Activated naive CD8-positive, alpha-beta T cell (primary cell): ENCODE measurements at regions not wholly inside any gene's neighbourhood (a gene's known extent, or its start where the extent isn't known, plus 50 kb on each side); places are given as distances from the start of the nearest gene placed in this dataset.
A peak's percentile ranks its signal among the peaks of the same experiment; 100 is the strongest.
"Not testable (repeated sequence)": the region's sequence is repeated elsewhere in the genome, so short reads cannot be mapped to it uniquely, and the experiment has no call there.

Experiments
- H3K27ac Mint-ChIP-seq: one replicate; pipeline ENCODE4 v1.8.0; 2021; ENCODE audit warnings: mixed read lengths
- H3K27me3 Mint-ChIP-seq: one replicate; pipeline ENCODE4 v1.8.0; 2021; ENCODE audit warnings: mixed read lengths
- H3K36me3 Mint-ChIP-seq: one replicate; pipeline ENCODE4 v1.8.0; 2021; ENCODE audit warnings: mixed read lengths
- H3K4me1 Mint-ChIP-seq: one replicate; pipeline ENCODE4 v1.8.0; 2021; ENCODE audit warnings: low read depth, mixed read lengths
- H3K4me3 Mint-ChIP-seq: one replicate; pipeline ENCODE4 v1.8.0; 2021; ENCODE audit warnings: mild to moderate bottlenecking, mixed read lengths
- H3K9me3 Mint-ChIP-seq: one replicate; pipeline ENCODE4 v1.8.0; 2021; ENCODE audit warnings: low read depth, mixed read lengths

- Mint-ChIP-seq H3K27me3 (peaks cover 2% of the 10 kb centered on the region), H3K4me1 (peaks cover 28% of the 10 kb centered on the region), H3K36me3 (no peaks in the 10 kb centered on the region), H3K9me3 (no peaks in the 10 kb centered on the region), H3K4me3 (no peak overlapping the region), H3K27ac (no peak overlapping the region)
These were observed 148.4 kb upstream of the STMND1 start for GRCh38 chr6:16953446-16953845.

GRCh38 chr6:16950825-16951495, 150.9 kb upstream of the STMND1 start:
- H3K27ac Mint-ChIP-seq, result peak overlapping the region; percentile 62
- no peak overlapping the region for H3K4me3 Mint-ChIP-seq
- no peaks in the 10 kb centered on the region for H3K9me3 Mint-ChIP-seq
- H3K27me3 Mint-ChIP-seq, result peaks cover 10% of the 10 kb centered on the region
- peaks cover 20% of the 10 kb centered on the region for H3K4me1 Mint-ChIP-seq
- no peaks in the 10 kb centered on the region for H3K36me3 Mint-ChIP-seq

DNA sequence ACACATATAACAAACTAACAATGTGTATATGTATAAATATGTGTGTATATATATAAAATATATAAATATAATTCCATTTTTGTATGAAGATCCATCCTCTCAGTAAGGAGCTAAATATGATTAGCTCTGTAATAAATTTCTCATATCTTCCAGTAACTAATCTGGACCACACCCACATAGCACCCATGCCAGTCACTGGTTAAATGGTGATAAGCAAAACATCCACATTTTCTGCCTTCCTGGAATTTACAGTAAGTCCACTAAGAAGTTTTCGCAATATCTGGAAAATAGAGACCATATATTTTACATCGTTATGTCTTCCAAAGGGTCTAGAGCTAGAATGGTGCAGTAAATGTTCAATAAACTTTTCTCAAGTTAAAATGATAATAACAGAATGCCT, 151.5 kb upstream of the STMND1 start:
- no peak overlapping the region for H3K4me3 Mint-ChIP-seq
- peaks cover 17% of the 10 kb centered on the region for H3K4me1 Mint-ChIP-seq
- H3K9me3 Mint-ChIP-seq, result no peaks in the 10 kb centered on the region
- H3K36me3 Mint-ChIP-seq, result no peaks in the 10 kb centered on the region
- H3K27me3 Mint-ChIP-seq, result peaks cover 11% of the 10 kb centered on the region
- no peak overlapping the region for H3K27ac Mint-ChIP-seq

DNA sequence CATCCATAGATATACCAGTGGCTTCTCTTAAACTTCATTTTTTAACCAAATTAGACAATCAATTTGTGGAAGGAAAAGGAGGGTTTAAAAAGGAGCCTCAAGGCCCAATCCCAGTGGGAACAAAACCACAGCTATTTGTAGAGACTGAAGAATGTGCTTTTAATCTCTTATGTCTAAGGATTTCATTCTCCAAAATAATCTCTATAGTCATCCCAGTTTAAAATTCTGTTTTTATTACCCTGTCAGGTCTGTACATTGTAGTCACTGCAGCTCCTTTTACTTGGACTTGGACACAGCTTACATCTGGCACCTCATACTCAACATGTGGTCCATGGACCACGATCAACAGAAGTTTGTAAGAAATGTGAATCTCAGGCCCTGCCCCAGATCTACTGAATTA, 152.1 kb upstream of the STMND1 start:
- no peaks in the 10 kb centered on the region for H3K36me3 Mint-ChIP-seq
- H3K4me1 Mint-ChIP-seq, result peaks cover 17% of the 10 kb centered on the region
- H3K27me3 Mint-ChIP-seq, result peaks cover 11% of the 10 kb centered on the region
- no peak overlapping the region for H3K27ac Mint-ChIP-seq
- no peak overlapping the region for H3K4me3 Mint-ChIP-seq
- H3K9me3 Mint-ChIP-seq, result no peaks in the 10 kb centered on the region

DNA sequence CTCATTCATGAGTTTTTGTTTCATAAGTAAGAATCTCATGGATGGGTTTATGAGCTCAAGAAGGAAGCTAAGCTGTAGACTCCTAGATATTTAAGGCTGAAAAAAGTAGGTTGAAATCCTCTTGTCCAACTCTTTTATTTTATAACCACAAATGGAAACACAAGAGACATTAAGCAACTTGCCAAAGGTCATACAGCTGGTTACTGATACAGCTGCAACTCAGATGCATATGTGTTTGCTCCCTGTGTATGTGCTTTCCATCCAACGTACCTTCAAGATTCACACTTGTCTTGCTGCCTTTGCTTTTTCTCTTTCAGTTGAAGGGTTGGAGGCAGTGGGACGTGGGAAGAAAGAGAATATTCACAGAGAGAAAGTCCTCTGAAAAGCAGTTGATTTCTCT, 153.5 kb upstream of the STMND1 start:
- H3K27me3 Mint-ChIP-seq, result peaks cover 14% of the 10 kb centered on the region
- H3K4me3 Mint-ChIP-seq, result no peak overlapping the region
- H3K36me3 Mint-ChIP-seq, result no peaks in the 10 kb centered on the region
- peaks cover 17% of the 10 kb centered on the region for H3K4me1 Mint-ChIP-seq
- H3K27ac Mint-ChIP-seq, result no peak overlapping the region
- H3K9me3 Mint-ChIP-seq, result no peaks in the 10 kb centered on the region

DNA sequence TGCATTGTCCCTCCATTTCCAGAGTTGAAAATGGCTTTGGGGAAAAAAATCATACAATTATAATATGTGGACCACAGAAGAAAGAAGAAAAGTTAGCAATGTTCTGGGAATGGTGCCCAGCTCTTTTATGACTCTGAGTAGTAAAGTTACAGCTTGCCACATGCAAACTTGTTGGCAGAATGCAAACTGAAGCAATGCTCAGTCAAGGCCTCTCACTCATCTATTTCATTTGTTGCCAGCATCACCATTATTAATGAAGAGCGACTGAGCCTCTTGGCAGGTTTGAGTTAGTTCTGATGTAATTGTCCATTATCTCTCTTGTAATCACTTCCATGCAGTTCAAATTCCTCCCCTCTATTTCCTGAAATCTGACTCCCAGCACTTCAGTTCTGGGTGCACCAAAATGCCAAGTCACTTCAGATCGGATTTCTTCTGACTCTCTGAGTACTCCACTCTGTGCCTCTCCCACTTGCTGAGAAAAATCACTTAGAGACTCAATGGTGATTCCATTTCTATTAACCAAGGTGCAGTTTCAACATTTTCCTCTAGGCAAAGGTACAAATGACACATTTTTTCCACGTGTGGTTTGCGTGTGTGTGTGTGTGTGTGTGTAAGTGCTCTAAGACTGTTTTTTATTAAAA, 154.4 kb upstream of the STMND1 start:
- H3K36me3 Mint-ChIP-seq, result no peaks in the 10 kb centered on the region
- no peaks in the 10 kb centered on the region for H3K9me3 Mint-ChIP-seq
- no peak overlapping the region for H3K4me3 Mint-ChIP-seq
- H3K27ac Mint-ChIP-seq, result no peak overlapping the region
- peaks cover 12% of the 10 kb centered on the region for H3K27me3 Mint-ChIP-seq
- peaks cover 17% of the 10 kb centered on the region for H3K4me1 Mint-ChIP-seq

DNA sequence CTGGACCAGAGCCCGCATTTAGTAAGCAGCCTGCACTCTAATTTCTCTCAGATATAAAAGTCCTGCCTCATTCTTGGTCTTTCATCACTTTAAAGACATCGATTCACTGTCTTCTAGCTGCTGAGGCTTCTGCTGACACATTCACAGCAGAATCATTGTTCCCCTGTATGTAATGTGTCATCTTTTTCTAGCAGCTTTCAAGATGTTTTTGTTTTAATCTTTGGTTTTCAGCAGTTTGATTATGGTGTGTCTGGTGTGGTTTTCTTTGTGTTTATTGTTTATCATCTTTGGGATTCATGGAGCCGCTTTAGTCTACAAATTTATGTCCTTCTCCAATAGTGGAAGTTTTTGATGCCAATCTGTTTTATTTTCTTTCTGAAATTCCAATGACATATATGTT, 157.3 kb upstream of the STMND1 start:
- H3K4me1 Mint-ChIP-seq, result peaks cover 6% of the 10 kb centered on the region
- no peak overlapping the region for H3K27ac Mint-ChIP-seq
- H3K27me3 Mint-ChIP-seq, result peaks cover 17% of the 10 kb centered on the region
- H3K9me3 Mint-ChIP-seq, result no peaks in the 10 kb centered on the region
- H3K36me3 Mint-ChIP-seq, result no peaks in the 10 kb centered on the region
- H3K4me3 Mint-ChIP-seq, result no peak overlapping the region

DNA sequence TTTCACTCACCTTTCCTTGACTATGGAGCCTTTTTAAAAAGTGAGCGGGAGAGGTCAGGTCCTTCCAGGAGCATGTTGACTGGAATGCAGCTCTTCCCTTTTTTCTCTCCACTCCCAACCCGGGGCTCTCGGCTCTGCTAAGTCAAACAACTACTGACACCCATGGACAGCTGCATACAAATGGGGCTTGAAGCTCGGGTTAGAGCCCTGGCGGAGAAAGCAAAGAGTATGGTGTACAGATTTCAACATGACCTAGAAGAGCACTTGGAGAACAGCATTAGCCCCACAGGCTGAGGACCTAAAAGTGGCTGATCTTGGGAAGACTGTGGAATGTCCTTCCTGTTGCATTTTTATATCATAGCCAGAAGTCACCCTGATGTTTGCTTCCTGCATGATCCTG, 162.0 kb upstream of the STMND1 start:
- Mint-ChIP-seq H3K36me3 (no peaks in the 10 kb centered on the region), H3K9me3 (no peaks in the 10 kb centered on the region), H3K4me1 (no peaks in the 10 kb centered on the region), H3K4me3 (no peak overlapping the region), H3K27ac (no peak overlapping the region), H3K27me3 (peaks cover 12% of the 10 kb centered on the region)

DNA sequence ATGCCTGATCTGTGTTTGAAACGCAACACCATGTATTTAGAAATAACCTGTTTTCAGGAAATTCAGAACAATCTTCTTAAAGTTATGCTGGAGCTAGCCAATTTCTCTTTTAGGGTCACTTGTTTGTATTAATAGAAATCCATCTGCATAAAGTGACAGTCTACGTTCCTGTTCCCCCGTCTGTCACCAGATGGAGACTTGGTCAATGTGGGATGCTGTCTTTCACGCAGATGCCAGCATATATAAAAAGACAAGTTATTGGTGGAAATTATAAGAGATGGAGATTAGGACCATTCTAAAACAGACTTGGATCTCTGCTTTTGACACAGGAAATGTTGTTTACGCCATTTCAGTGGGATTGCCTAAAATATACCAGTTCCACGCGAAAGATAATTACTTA, 162.5 kb upstream of the STMND1 start:
- H3K9me3 Mint-ChIP-seq, result no peaks in the 10 kb centered on the region
- H3K27me3 Mint-ChIP-seq, result peaks cover 12% of the 10 kb centered on the region
- no peaks in the 10 kb centered on the region for H3K36me3 Mint-ChIP-seq
- H3K4me1 Mint-ChIP-seq, result no peaks in the 10 kb centered on the region
- no peak overlapping the region for H3K27ac Mint-ChIP-seq
- no peak overlapping the region for H3K4me3 Mint-ChIP-seq

GRCh38 chr6:16936893-16937292, 165.0 kb upstream of the STMND1 start:
- Mint-ChIP-seq H3K4me1 (no peaks in the 10 kb centered on the region), H3K36me3 (no peaks in the 10 kb centered on the region), H3K9me3 (no peaks in the 10 kb centered on the region), H3K27ac (no peak overlapping the region), H3K27me3 (peaks cover 9% of the 10 kb centered on the region), H3K4me3 (no peak overlapping the region)

- Mint-ChIP-seq H3K27me3 (peaks cover 7% of the 10 kb centered on the region), H3K9me3 (peaks cover 3% of the 10 kb centered on the region), H3K4me3 (no peak overlapping the region), H3K4me1 (no peaks in the 10 kb centered on the region), H3K36me3 (peaks cover 2% of the 10 kb centered on the region), H3K27ac (no peak overlapping the region)
These were observed 167.9 kb upstream of the STMND1 start for GRCh38 chr6:16933961-16934360.

- Mint-ChIP-seq H3K4me1 (no peaks in the 10 kb centered on the region), H3K27ac (no peak overlapping the region), H3K4me3 (no peak overlapping the region), H3K36me3 (peaks cover 2% of the 10 kb centered on the region), H3K9me3 (peaks cover 3% of the 10 kb centered on the region), H3K27me3 (peaks cover 7% of the 10 kb centered on the region)
These were observed 168.3 kb upstream of the STMND1 start for GRCh38 chr6:16933532-16933931.

DNA sequence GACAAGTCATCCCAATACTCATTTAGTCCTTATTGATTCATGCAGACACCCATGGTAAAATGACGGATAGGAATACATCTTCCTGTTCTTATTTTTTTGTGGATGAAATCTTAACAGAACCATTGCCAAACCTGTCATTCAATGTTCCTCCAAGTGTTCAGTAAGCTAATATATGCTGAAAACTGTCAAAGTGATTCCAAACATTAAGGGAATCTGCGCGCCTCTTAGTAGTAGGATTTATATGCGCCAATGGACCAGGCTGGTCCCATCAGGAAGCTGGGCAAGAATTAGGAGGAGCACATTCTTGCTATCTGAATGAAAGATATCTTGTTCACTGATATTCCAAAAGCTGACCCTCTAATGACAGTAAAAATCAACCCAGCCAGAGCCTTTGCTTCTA, 168.9 kb upstream of the STMND1 start:
- H3K36me3 Mint-ChIP-seq, result peaks cover 2% of the 10 kb centered on the region
- no peak overlapping the region for H3K27ac Mint-ChIP-seq
- peaks cover 7% of the 10 kb centered on the region for H3K27me3 Mint-ChIP-seq
- no peaks in the 10 kb centered on the region for H3K4me1 Mint-ChIP-seq
- peaks cover 3% of the 10 kb centered on the region for H3K9me3 Mint-ChIP-seq
- no peak overlapping the region for H3K4me3 Mint-ChIP-seq

DNA sequence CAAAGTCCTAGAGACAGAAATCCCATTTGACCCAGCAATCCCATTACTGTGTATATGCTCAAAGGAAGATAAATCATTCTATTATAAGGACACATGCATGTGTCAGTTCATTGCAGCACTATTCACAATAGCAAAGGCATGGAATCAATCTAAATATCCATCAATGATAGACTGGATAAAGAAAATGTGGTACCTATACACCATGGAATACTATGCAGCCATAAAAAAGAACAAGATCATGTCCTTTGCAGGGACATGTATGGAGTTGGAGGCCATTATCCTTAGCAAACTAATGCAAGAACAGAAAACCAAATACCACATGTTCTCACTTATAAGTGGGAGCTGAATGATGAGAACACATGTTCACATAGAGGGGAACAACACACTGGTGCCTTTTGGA, 169.8 kb upstream of the ATXN1 start:
- H3K4me3 Mint-ChIP-seq, H3K27ac Mint-ChIP-seq, H3K9me3 Mint-ChIP-seq, H3K36me3 Mint-ChIP-seq, H3K4me1 Mint-ChIP-seq: not testable (repeated sequence)
- H3K27me3 Mint-ChIP-seq, result peaks cover 12% of the 10 kb centered on the region

DNA sequence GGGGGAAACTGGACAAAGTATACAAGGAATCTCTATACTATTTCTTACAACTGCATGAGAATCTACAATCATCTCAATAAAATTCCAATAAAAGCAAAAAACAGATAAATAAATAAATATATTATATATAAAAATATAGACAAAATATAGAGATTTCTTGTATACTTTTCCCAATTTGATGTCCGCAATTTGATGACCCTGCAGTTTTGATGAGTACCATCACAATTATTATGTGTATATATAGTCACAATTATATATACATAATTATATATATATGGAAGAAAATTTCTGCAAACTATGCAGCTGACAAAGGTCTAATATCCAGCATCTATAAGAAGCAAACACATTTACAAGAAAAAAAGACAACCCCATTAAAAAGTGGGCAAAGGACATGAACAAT, 169.2 kb upstream of the ATXN1 start:
- Mint-ChIP-seq H3K4me3 (no peak overlapping the region), H3K27ac (no peak overlapping the region), H3K36me3 (peaks cover 2% of the 10 kb centered on the region), H3K9me3 (peaks cover 3% of the 10 kb centered on the region), H3K27me3 (peaks cover 12% of the 10 kb centered on the region), H3K4me1 (no peaks in the 10 kb centered on the region)

DNA sequence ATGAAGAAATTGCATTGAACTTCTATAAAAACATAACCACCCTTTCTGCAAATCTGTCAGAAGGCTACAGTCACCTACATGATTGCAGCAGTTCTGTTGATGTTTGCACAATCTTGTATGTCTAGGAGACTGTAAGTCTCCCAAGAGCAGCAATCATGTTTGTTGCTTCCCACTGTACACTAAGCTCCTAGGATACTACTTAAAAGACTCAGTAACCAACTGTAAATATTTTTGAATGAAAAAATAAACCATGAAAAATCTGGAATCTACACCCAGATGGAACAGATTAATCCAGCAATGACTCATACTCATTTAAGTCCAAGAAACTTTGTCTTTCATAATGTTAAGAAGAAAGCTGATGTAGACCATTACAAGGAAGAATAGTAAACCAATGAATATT, 168.5 kb upstream of the ATXN1 start:
- H3K27ac Mint-ChIP-seq, result no peak overlapping the region
- H3K36me3 Mint-ChIP-seq, result peaks cover 2% of the 10 kb centered on the region
- peaks cover 12% of the 10 kb centered on the region for H3K27me3 Mint-ChIP-seq
- H3K9me3 Mint-ChIP-seq, result peaks cover 3% of the 10 kb centered on the region
- H3K4me1 Mint-ChIP-seq, result no peaks in the 10 kb centered on the region
- H3K4me3 Mint-ChIP-seq, result no peak overlapping the region
